ENCODE measurements at regions not wholly inside any gene's neighbourhood (a gene's known extent, or its start where the extent isn't known, plus 50 kb on each side); places are given as distances from the start of the nearest gene placed in this dataset.

DNA sequence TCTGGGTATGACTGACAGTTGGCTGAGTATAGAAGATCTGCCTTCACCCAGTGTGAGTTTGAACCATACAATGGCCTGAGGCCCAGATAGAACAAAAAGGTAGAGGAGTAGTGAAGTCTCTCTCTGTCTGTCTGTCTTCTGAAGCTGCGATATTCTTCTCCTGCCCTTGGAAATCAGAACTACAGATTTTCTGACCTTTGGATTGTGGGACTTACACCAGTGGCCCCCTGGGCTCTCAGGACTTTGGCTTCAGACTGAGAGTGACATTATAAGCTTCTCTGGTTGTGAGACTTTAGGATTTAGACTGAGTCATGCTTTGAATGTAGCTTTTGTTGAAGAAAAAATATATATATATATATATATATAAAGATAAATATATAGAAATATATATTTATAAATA is 1235.0 kb upstream of the ADGRL4 start (continued):
- TF ChIP-seq, protein P1, sequence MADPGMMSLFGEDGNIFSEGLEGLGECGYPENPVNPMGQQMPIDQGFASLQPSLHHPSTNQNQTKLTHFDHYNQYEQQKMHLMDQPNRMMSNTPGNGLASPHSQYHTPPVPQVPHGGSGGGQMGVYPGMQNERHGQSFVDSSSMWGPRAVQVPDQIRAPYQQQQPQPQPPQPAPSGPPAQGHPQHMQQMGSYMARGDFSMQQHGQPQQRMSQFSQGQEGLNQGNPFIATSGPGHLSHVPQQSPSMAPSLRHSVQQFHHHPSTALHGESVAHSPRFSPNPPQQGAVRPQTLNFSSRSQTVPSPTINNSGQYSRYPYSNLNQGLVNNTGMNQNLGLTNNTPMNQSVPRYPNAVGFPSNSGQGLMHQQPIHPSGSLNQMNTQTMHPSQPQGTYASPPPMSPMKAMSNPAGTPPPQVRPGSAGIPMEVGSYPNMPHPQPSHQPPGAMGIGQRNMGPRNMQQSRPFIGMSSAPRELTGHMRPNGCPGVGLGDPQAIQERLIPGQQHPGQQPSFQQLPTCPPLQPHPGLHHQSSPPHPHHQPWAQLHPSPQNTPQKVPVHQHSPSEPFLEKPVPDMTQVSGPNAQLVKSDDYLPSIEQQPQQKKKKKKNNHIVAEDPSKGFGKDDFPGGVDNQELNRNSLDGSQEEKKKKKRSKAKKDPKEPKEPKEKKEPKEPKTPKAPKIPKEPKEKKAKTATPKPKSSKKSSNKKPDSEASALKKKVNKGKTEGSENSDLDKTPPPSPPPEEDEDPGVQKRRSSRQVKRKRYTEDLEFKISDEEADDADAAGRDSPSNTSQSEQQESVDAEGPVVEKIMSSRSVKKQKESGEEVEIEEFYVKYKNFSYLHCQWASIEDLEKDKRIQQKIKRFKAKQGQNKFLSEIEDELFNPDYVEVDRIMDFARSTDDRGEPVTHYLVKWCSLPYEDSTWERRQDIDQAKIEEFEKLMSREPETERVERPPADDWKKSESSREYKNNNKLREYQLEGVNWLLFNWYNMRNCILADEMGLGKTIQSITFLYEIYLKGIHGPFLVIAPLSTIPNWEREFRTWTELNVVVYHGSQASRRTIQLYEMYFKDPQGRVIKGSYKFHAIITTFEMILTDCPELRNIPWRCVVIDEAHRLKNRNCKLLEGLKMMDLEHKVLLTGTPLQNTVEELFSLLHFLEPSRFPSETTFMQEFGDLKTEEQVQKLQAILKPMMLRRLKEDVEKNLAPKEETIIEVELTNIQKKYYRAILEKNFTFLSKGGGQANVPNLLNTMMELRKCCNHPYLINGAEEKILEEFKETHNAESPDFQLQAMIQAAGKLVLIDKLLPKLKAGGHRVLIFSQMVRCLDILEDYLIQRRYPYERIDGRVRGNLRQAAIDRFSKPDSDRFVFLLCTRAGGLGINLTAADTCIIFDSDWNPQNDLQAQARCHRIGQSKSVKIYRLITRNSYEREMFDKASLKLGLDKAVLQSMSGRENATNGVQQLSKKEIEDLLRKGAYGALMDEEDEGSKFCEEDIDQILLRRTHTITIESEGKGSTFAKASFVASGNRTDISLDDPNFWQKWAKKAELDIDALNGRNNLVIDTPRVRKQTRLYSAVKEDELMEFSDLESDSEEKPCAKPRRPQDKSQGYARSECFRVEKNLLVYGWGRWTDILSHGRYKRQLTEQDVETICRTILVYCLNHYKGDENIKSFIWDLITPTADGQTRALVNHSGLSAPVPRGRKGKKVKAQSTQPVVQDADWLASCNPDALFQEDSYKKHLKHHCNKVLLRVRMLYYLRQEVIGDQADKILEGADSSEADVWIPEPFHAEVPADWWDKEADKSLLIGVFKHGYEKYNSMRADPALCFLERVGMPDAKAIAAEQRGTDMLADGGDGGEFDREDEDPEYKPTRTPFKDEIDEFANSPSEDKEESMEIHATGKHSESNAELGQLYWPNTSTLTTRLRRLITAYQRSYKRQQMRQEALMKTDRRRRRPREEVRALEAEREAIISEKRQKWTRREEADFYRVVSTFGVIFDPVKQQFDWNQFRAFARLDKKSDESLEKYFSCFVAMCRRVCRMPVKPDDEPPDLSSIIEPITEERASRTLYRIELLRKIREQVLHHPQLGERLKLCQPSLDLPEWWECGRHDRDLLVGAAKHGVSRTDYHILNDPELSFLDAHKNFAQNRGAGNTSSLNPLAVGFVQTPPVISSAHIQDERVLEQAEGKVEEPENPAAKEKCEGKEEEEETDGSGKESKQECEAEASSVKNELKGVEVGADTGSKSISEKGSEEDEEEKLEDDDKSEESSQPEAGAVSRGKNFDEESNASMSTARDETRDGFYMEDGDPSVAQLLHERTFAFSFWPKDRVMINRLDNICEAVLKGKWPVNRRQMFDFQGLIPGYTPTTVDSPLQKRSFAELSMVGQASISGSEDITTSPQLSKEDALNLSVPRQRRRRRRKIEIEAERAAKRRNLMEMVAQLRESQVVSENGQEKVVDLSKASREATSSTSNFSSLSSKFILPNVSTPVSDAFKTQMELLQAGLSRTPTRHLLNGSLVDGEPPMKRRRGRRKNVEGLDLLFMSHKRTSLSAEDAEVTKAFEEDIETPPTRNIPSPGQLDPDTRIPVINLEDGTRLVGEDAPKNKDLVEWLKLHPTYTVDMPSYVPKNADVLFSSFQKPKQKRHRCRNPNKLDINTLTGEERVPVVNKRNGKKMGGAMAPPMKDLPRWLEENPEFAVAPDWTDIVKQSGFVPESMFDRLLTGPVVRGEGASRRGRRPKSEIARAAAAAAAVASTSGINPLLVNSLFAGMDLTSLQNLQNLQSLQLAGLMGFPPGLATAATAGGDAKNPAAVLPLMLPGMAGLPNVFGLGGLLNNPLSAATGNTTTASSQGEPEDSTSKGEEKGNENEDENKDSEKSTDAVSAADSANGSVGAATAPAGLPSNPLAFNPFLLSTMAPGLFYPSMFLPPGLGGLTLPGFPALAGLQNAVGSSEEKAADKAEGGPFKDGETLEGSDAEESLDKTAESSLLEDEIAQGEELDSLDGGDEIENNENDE (IDR thresholded peaks at IDR 0.05; ENCODE audit: insufficient replicate concordance, low read length), result no peak
- no peak for TF ChIP-seq CBX5 (IDR thresholded peaks at IDR 0.05; ENCODE audit: low read depth, low read length)
- no peak for TF ChIP-seq ZNF274 (IDR thresholded peaks at IDR 0.05; ENCODE audit: borderline replicate concordance, extremely low read depth, low read length)
- no peak for TF ChIP-seq SRF (IDR thresholded peaks at IDR 0.05; ENCODE audit: low read depth, low read length)
- TF ChIP-seq SIN3A (conservative IDR thresholded peaks at IDR 0.05 in 1 of 2, IDR thresholded peaks at IDR 0.05 in 1 of 2; ENCODE audit: low read depth in 1 of 2, low read length in 2 of 2), result no peak
- no peak for TF ChIP-seq EZH2 (IDR thresholded peaks at IDR 0.05; ENCODE audit: low read depth, low read length, severe bottlenecking)
- TF ChIP-seq, protein P2, sequence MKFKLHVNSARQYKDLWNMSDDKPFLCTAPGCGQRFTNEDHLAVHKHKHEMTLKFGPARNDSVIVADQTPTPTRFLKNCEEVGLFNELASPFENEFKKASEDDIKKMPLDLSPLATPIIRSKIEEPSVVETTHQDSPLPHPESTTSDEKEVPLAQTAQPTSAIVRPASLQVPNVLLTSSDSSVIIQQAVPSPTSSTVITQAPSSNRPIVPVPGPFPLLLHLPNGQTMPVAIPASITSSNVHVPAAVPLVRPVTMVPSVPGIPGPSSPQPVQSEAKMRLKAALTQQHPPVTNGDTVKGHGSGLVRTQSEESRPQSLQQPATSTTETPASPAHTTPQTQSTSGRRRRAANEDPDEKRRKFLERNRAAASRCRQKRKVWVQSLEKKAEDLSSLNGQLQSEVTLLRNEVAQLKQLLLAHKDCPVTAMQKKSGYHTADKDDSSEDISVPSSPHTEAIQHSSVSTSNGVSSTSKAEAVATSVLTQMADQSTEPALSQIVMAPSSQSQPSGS (IDR thresholded peaks at IDR 0.05; ENCODE audit: low read length), result no peak
- no peak for TF ChIP-seq TBP (IDR thresholded peaks at IDR 0.05; ENCODE audit: low read depth, low read length)
- TF ChIP-seq TAF1 (IDR thresholded peaks at IDR 0.05; ENCODE audit: low read depth, low read length), result no peak
- no peak for TF ChIP-seq EP300 (IDR thresholded peaks at IDR 0.05; ENCODE audit: borderline replicate concordance in 1 of 2, low read depth in 2 of 2, low read length in 2 of 2)

Data from H1 (cell line).